NCI-H2227 treated with DMSO at 0.1 percent for 48 hours (cell line): ENCODE measurements at regions not wholly inside any gene's neighbourhood (a gene's known extent, or its start where the extent isn't known, plus 50 kb on each side); places are given as distances from the start of the nearest gene placed in this dataset.
"Not testable (repeated sequence)": the region's sequence is repeated elsewhere in the genome, so short reads cannot be mapped to it uniquely, and the experiment has no call there.

Source experiments
- DNase-seq: peaks from one replicate; lab custom pipeline; 2025; lab: John Stamatoyannopoulos, UW

DNA sequence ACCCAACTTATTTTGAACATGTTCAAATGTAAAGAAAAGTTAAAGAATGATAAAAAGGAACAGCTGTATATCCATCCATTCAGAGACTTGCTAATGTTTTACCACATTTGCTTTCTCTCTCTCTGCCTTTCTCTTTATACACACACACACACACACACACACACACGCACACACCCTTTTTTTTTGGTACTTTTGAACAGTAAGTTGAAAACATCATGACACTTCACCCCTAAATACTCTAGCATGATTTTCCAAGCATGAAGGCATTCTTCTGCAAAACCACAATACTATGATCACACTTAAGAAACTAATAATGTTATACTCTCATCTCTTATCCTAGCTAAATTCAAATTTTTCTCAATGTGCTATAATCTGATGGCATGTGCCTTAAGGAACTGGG, 192.3 kb downstream of the UTRN start:
- DNase-seq = no peak

- DNase-seq = no peak
Observed at GRCh38 chr6:144477856-144478255, 192.7 kb downstream of the UTRN start.

GRCh38 chr6:144478483-144478882, 193.3 kb downstream of the UTRN start:
- DNase-seq = no peak

GRCh38 chr6:144479991-144480390, 194.9 kb downstream of the UTRN start:
- DNase-seq = no peak

- DNase-seq = no peak
Observed at GRCh38 chr6:144480473-144480872, 195.3 kb downstream of the UTRN start.

DNA sequence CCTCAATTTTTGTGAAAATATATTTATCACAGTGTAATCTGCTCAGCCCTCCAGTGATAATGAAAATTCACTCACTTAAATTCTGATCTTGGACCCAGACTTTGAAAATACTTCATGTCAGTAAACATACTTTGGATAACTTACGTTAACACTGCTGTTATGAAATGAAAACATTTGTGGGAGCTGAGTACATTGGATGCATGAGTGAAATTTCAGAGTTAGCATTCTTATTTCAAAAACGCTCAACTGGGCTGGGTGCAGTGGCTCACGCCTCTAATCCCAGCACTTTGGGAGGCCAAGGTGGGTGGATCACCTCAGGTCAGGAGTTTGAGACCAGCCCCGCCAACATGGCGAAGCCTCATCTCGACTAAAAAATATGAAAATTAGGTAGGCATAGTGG, 196.4 kb downstream of the UTRN start:
- no peak for DNase-seq

- DNase-seq = peak; percentile 15
Observed at GRCh38 chr6:144482142-144482541, 197.0 kb downstream of the UTRN start.

DNA sequence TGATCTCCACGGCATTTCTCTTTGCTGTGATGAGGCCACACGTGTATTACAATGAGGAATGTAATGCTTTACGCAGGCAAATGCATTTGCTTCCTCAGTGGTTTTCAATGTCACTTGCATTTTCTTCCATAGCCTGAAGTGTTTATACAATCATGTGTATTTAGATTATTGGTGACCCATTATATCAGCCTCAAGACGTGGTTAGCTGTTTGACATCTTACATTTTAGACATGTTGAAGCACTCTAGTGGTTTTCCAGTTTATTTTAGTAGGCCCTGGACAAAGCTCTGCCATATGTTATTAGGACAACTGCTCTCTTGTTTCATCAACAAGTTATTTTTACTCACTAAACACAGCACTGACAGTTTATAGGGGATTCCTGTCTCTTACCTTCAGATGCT, 200.4 kb downstream of the UTRN start:
- no peak for DNase-seq

- DNase-seq = no peak
Observed at GRCh38 chr6:144488590-144488989, 203.5 kb downstream of the UTRN start.

- no peak for DNase-seq
Observed at GRCh38 chr6:144493035-144493910, 208.1 kb downstream of the UTRN start.

GRCh38 chr6:144495076-144495475, 209.9 kb downstream of the UTRN start:
- not testable (repeated sequence) for DNase-seq

GRCh38 chr6:144497650-144498049, 212.5 kb downstream of the UTRN start:
- DNase-seq = no peak

- no peak for DNase-seq
Observed at GRCh38 chr6:144500892-144501291, 215.8 kb downstream of the UTRN start.

GRCh38 chr6:144505214-144505613, 220.1 kb downstream of the UTRN start:
- not testable (repeated sequence) for DNase-seq

DNA sequence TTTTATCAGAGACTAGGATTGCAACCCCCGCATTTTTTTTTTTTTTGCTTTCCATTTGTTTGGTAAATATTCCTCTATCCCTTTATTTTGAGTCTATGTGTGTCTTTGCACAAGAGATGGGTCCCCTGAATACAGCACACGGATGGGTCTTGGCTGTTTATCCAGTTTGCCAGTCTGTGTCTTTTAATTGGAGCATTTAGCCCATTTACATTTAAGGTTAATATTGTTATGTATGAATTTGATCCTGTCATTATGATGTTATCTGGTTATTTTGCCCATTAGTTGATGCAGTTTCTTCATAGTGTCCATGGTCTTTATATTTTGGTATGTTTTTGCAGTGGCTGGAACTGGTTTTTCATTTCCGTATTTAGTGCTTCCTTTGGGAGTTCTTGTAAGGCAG, 220.9 kb downstream of the UTRN start:
- DNase-seq = not testable (repeated sequence)

DNA sequence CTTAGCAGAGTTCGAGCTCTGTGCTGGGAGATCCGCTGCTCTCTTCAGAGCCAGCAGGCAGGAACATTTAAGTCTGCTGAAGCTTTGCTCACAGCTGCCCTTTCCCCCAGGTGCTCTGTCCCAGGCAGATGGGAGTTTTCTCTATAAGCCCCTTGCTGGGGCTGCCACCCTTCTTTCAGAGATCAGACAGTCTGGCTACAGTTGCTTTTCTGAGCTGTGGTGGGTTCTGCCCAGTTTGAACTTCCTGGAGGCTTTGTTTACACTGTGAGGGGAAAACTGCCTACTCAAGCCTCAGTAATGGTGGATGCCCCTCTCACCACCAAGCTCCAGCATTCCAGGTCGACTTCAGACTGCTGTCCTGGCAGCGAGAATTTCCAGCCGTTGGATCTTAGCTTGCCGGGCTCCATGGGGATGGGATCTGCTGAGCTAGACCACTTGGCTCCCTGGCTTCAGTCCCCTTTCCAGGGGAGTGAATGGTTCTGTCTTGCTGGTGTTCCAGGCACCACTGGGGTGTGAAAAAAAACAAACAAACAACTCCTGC, 222.7 kb downstream of the UTRN start:
- not testable (repeated sequence) for DNase-seq

DNA sequence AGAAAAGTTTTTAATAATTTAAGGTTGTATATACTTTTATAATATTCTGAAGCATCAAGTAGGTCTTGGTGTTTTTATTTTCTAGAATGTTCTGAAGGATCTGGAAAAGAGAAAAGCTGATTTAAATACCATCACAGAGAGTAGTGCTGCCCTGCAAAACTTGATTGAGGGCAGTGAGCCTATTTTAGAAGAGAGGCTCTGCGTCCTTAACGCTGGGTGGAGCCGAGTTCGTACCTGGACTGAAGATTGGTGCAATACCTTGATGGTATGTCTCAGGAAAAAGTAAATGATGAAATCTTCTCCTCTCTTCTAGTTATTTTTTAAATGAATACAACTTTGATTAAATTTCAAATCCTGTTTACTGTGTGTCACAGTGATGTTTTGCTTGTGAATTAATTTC, 225.7 kb downstream of the UTRN start:
- DNase-seq = no peak

- no peak for DNase-seq
Observed at GRCh38 chr6:144515761-144516160, 230.6 kb downstream of the UTRN start.

DNA sequence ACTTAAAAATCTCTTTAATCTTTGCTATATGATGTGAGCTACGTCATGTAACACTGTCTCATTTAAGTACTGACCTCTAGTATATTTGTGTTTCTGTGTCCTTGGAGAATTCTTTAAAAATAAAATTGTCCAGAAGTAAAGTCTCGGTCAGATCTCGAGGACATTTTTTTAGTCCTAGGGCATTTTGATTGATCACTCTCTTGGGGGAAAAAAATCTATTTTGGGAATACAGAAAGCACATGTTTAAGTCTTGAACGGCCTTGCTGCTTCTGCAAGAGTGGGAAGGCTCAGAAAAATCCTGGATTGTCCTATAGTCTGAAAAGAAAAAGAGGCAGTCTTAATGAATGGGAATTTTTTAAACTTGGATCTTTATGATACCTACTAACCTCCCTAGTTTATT, 234.3 kb downstream of the UTRN start:
- DNase-seq = no peak

DNA sequence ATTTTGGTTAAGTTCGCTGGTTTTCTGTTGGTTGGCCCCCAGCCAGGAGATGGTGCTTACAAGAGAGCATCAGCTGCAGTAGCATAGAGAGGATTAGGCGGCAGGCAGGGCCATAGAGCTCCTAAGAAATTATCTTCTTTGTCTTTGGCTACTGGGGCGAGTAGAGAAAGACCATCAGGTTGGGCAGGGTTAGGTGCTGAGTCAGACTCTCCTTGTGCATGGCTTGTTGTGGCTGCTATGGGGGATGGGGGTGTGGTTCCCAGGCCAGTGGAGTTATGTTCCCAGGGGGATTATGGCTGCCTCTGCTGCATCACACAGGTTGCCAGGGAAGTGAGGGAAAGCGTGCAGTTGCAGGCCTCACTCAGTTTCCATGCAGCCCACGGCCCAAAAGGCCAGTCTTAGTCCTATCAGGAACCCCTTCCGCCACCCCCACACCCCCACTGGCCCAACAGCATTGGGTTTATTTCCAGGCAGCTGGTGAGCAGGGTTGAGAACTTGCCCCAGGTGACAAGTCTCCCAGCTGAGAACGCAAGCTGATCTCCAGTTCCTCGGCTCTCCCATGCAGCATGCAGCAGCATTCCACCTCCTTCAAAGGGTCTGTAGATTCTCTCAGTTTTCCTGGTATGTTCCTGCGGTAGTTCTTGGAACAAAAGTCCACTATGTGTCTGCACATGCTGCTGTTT, 243.7 kb downstream of the UTRN start:
- DNase-seq = no peak

DNA sequence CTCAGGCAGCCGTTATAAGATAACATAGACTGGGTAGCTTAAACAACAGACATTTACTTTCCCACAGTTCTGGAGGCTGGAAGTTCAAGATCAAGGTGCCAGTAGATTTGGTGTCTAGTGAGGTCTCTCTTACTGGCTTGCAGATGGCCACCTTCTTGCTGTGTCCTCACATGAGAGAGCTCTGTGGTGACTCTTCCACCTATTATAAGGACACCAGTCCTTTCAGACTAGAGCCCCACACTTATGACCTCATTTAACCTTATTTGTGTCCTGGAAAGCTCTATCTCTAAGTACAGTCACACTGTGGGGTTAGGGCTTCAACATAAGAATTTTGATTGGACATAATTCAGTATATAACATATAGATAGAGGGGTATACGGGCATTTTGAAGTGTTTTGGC, 245.0 kb downstream of the UTRN start:
- DNase-seq = no peak

DNA sequence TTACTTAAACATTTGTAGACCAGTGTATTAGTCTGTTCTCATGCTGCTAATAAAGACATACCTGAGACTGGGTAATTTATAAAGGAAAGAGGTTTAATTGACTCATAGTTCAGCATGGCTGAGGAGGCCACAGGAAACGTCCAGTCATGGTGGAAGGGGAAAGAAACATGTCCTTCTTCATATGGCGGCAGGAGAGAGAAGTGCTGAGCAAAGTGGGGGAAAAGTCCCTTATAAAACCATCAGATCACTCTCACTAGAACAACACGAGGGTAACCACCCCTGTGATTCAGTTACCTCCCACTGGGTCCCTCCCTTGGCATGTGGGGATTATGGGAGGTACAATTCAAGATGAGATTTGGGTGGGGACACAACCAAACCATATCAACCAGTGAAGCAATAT, 247.1 kb downstream of the UTRN start:
- DNase-seq = not testable (repeated sequence)

DNA sequence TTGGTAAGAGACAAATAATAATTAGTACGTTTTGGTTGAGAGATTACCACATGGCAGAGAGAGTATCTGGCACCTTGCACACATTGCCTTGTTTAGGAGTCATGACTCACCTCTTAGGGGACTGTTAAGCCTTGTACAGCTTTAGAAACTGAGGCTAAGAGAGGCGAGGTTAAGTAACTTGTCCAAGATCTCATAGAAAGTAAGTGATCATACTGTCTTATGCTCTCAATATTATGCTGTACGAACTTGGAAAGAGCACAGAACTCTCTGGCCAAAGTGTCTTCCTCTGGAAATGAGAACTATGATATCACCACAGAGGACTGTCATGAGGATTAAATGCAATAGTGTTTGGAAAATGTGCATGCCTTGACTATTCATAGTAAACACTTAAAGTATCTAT, 249.0 kb downstream of the UTRN start:
- DNase-seq = no peak
